B cell (primary cell): ENCODE measurements at regions not wholly inside any gene's neighbourhood (a gene's known extent, or its start where the extent isn't known, plus 50 kb on each side); places are given as distances from the start of the nearest gene placed in this dataset.

Source experiments
- ATAC-seq: fragments of 200-7000 bp; cut with Tn5 transposase; one replicate; pipeline ENCODE4 v1.10.0; 2021; ENCODE audit warnings: low read depth, mild to moderate bottlenecking, moderate number of reproducible peaks, moderate library complexity
- CTCF ChIA-PET: fragments of 350-600 bp; sonication (Branson Sonifier 250); formaldehyde crosslinking; loops from one replicate; lab custom pipeline; 2021; ENCODE audit warnings: antibody characterized with exemption, inconsistent platforms; lab: Charles Lee
- POLR2A ChIA-PET: fragments of 350-600 bp; sonication (Branson Sonifier 250); formaldehyde crosslinking; loops from one replicate; lab custom pipeline; 2021; ENCODE audit warnings: antibody characterized with exemption; lab: Charles Lee
- DNase-seq: peaks from one replicate; pipeline ENCODE4 v3.0.0; 2013
- H2AFZ ChIP-seq: 2 replicates; pipeline ENCODE4 v1.6.1; 2012; ENCODE audit warnings: mild to moderate bottlenecking, low read depth, low read length; ENCODE audit not compliant: insufficient read depth, poor library complexity, severe bottlenecking
- H3K27ac ChIP-seq, 2 donors: 1 replicate in 1 of 2; 2 replicates in 1 of 2; pipeline ENCODE4 v1.5.1; 2012 to 2013; ENCODE audit warnings: low read length in 2 of 2, mild to moderate bottlenecking in 2 of 2, moderate library complexity in 1 of 2
- H3K27me3 ChIP-seq, 4 experiments: fragments of 200-600 bp in 1 of 4; sonication (generic) in 1 of 4; replicated peaks in 1 of 4; 1 replicate in 2 of 4; 2 replicates in 2 of 4; pipeline versions ENCODE4 v1.6.1 to v1.7.0; 2013 to 2016; ENCODE audit warnings: low read length in 3 of 4, mild to moderate bottlenecking in 2 of 4, mixed read lengths in 1 of 4, moderate library complexity in 1 of 4; ENCODE audit not compliant: insufficient read depth in 4 of 4, control insufficient read depth in 3 of 4; ENCODE audit errors: control extremely low read depth in 1 of 4
- H3K36me3 ChIP-seq, 2 experiments: replicated peaks in 1 of 2; 1 replicate in 1 of 2; 2 replicates in 1 of 2; pipeline versions ENCODE4 v1.6.1 to v1.7.1; 2013; ENCODE audit warnings: low read length in 1 of 2; ENCODE audit not compliant: insufficient read depth in 2 of 2, control insufficient read depth in 1 of 2; ENCODE audit errors: control extremely low read depth in 1 of 2, extremely low read depth in 1 of 2
- H3K4me1 ChIP-seq, 2 donors: fragments of 200-600 bp in 1 of 2; sonication (generic) in 1 of 2; 1 replicate in 1 of 2; 2 replicates in 1 of 2; pipeline versions ENCODE4 v1.5.1 to v1.6.1; 2013 to 2017; ENCODE audit warnings: low read length in 2 of 2; ENCODE audit not compliant: control insufficient read depth in 2 of 2, insufficient read depth in 2 of 2
- H3K4me2 ChIP-seq: replicated peaks from 2 replicates; pipeline ENCODE3; 2012; ENCODE audit warnings: mild to moderate bottlenecking, low read depth, low read length; ENCODE audit not compliant: poor library complexity, severe bottlenecking
- H3K4me3 ChIP-seq, 5 experiments: fragments of 200-600 bp in 1 of 5; sonication (generic) in 1 of 5; 1 replicate in 3 of 5; 2 replicates in 2 of 5; pipeline versions ENCODE4 v1.5.1 to v1.7.0; 2011 to 2016; ENCODE audit warnings: low read length in 4 of 5, mild to moderate bottlenecking in 4 of 5, low read depth in 2 of 5, control low read depth in 1 of 5, moderate library complexity in 1 of 5; ENCODE audit not compliant: insufficient read depth in 1 of 5; ENCODE audit errors: control extremely low read depth in 1 of 5, extremely low read depth in 1 of 5
- H3K79me2 ChIP-seq: fragments of 200-600 bp; sonication (generic); one replicate; pipeline ENCODE4 v1.6.0; 2016; ENCODE audit warnings: low read length; ENCODE audit not compliant: control insufficient read depth, insufficient read depth
- H3K9ac ChIP-seq: fragments of 200-600 bp; sonication (generic); 2 replicates; pipeline ENCODE4 v1.6.1; 2017; ENCODE audit warnings: mild to moderate bottlenecking, low read length, moderate library complexity
- H3K9me3 ChIP-seq, 3 donors: one replicate each; pipeline versions ENCODE4 v1.6.1 to v1.7.1; 2013; ENCODE audit warnings: low read length in 2 of 3; ENCODE audit not compliant: control insufficient read depth in 2 of 3, insufficient read depth in 1 of 3; ENCODE audit errors: control extremely low read depth in 1 of 3
- H4K20me1 ChIP-seq: 2 replicates; pipeline ENCODE4 v1.6.0; 2012; ENCODE audit warnings: mild to moderate bottlenecking, low read length; ENCODE audit not compliant: insufficient read depth, control insufficient read depth, poor library complexity, severe bottlenecking
- H3K27ac Mint-ChIP-seq: one replicate; pipeline ENCODE4 v1.8.0; 2021; ENCODE audit warnings: mixed read lengths
- H3K27me3 Mint-ChIP-seq: one replicate; pipeline ENCODE4 v1.8.0; 2021; ENCODE audit warnings: mixed read lengths
- H3K4me1 Mint-ChIP-seq: one replicate; pipeline ENCODE4 v1.8.0; 2021; ENCODE audit warnings: mixed read lengths
- H3K4me3 Mint-ChIP-seq: one replicate; pipeline ENCODE4 v1.8.0; 2021; ENCODE audit warnings: mixed read lengths
- H3K9me3 Mint-ChIP-seq: one replicate; pipeline ENCODE4 v1.8.0; 2022; ENCODE audit warnings: mixed read lengths; ENCODE audit not compliant: insufficient read depth
- CTCF ChIP-seq: fragments of 200-600 bp; IDR thresholded peaks from one replicate; pipeline ENCODE4 v1.8.0; 2022; ENCODE audit warnings: antibody characterized with exemption, mild to moderate bottlenecking
- EZH2 ChIP-seq: IDR thresholded peaks from 2 replicates; pipeline ENCODE4 v1.6.1; 2012; ENCODE audit warnings: borderline replicate concordance, low read depth, mild to moderate bottlenecking, moderate library complexity, low read length; ENCODE audit not compliant: insufficient read depth, poor library complexity, severe bottlenecking
- WGBS: methylation state at CpG from one replicate; pipeline ENCODE4 v1.1.5; 2013; ENCODE audit warnings: missing lambda C conversion rate; ENCODE audit not compliant: insufficient coverage; 5-methylcytosine and 5-hydroxymethylcytosine counted together
- intact Hi-C: fragments of 100-400 bp; cut with micrococcal nuclease; formaldehyde crosslinking; loops from one replicate; pipeline ENCODE4 v1.10.0; 2022

DNA sequence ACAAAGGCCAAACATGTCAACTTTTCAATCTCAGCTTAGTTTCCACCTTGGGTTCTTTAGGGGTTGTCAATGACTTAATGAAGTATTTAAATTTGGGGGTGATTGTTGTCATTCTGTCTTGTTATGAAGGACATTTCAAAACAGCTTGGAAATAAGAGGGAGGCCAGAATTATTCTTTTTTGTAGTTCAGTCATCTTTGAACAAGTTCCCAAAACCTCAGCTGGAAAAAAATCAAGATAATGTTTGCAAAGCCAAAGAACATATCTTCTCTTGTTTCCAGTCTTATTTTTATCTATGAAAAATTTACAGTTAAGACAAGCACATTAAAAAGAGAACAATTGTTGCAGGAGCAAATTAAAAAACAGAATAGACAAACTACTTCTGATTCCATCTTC lies 612.8 kb downstream of the INSC start:
- Histone ChIP-seq H3K4me1 (no peaks in the 10 kb centered on the region), H3K27ac (no peak overlapping the region), H3K9ac (no peak overlapping the region), H3K4me3 (no peak overlapping the region), H4K20me1 (no peaks in the 10 kb centered on the region), H3K36me3 (no peaks in the 10 kb centered on the region), H3K27me3 (no peaks in the 10 kb centered on the region), H2AFZ (no peak overlapping the region), H3K9me3 (no peaks in the 10 kb centered on the region), H3K79me2 (no peaks in the 10 kb centered on the region), H3K4me2 (no peak overlapping the region)
- ATAC-seq (no peak), DNase-seq (no peak)
- H3K27me3 Mint-ChIP-seq, result no peaks in the 10 kb centered on the region
- POLR2A ChIA-PET, result no interaction called here
- no peaks in the 10 kb centered on the region for H3K4me1 Mint-ChIP-seq
- H3K27ac Mint-ChIP-seq, result no peak overlapping the region
- CTCF ChIA-PET, result no interaction called here
- intact Hi-C loops, result no loop called here
- no peaks in the 10 kb centered on the region for H3K9me3 Mint-ChIP-seq
- no peak overlapping the region for H3K4me3 Mint-ChIP-seq
- TF ChIP-seq EZH2 (no peak), CTCF (no peak)

DNA sequence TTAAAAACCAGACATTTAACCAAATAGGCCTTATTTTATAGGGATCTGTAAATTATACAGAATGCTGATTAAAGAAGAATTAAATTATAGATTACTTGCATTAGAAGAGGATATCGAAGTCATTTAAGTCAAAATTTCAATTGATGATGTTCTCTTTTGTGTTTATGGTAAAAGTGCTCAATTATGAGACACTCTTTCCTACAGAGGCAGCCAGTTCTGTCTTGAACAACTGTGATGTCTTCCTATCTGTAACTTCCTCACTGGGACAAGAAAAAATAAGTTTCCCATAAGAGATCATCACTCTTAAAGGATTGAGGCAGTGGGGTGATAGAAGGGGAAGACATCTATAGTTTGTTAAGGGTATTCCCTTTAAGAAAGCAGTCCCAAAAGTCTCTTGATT lies 613.5 kb downstream of the INSC start:
- ATAC-seq (no peak), DNase-seq (no peak)
- Histone ChIP-seq H3K27me3 (no peaks in the 10 kb centered on the region), H3K9ac (no peak overlapping the region), H3K4me1 (no peaks in the 10 kb centered on the region), H3K4me3 (no peak overlapping the region), H3K36me3 (no peaks in the 10 kb centered on the region), H3K4me2 (no peak overlapping the region), H3K79me2 (no peaks in the 10 kb centered on the region), H3K9me3 (no peaks in the 10 kb centered on the region), H3K27ac (no peak overlapping the region), H4K20me1 (no peaks in the 10 kb centered on the region), H2AFZ (no peak overlapping the region)
- Mint-ChIP-seq H3K4me1 (no peaks in the 10 kb centered on the region), H3K4me3 (no peak overlapping the region), H3K27ac (no peak overlapping the region), H3K27me3 (no peaks in the 10 kb centered on the region), H3K9me3 (no peaks in the 10 kb centered on the region)
- ChIA-PET CTCF (no interaction called here), POLR2A (no interaction called here)
- no peak for TF ChIP-seq CTCF
- TF ChIP-seq EZH2, result no peak
- intact Hi-C loops, result no loop called here
- WGBS, result no CpG with 5 or more reads among the region's 1 CpG
